SH-SY5Y (cell line): ENCODE measurements at regions not wholly inside any gene's neighbourhood (a gene's known extent, or its start where the extent isn't known, plus 50 kb on each side); places are given as distances from the start of the nearest gene placed in this dataset.

Experiments
- GATA2 ChIP-seq: IDR thresholded peaks from 2 replicates; pipeline ENCODE4 v1.6.1; 2011; ENCODE audit warnings: mild to moderate bottlenecking, low read depth, low read length
- GATA3 ChIP-seq: IDR thresholded peaks from 2 replicates; pipeline ENCODE4 v1.6.1; 2011; ENCODE audit warnings: low read depth, mild to moderate bottlenecking, low read length, moderate library complexity

DNA sequence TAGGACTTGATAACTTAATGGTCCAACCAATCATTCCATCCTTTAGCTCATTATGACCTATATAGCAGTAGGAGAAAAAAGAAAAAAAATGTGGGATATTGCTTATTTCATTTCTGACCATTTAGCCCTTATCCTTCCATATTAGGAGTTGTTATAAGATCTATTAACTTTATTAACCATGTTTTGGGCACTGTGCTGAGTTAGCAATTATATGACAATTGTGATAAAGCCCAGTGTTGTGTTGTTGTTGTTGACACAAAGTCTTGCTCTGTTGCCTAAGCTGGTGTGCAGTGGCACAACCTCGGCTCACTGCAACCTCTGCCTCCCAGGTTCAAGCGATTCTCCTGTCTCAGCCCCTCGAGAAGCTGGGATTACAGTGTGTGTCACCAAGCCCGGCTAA, 569.7 kb upstream of the FOXG1 start:
- TF ChIP-seq GATA2 (no peak), GATA3 (no peak)
